HG02588 (cell line): ENCODE measurements at regions not wholly inside any gene's neighbourhood (a gene's known extent, or its start where the extent isn't known, plus 50 kb on each side); places are given as distances from the start of the nearest gene placed in this dataset.
"Not testable (repeated sequence)": the region's sequence is repeated elsewhere in the genome, so short reads cannot be mapped to it uniquely, and the experiment has no call there.

Source experiments
- ATAC-seq: cut with Tn5 transposase; IDR thresholded peaks from one replicate; pipeline ENCODE4 v1.9.1; 2021; ENCODE audit warnings: mild to moderate bottlenecking, moderate library complexity; ENCODE audit not compliant: unreplicated experiment

- ATAC-seq: no peak
Measured at GRCh38 chr22:49349841-49350381, 477.8 kb downstream of the BRD1 start.

DNA sequence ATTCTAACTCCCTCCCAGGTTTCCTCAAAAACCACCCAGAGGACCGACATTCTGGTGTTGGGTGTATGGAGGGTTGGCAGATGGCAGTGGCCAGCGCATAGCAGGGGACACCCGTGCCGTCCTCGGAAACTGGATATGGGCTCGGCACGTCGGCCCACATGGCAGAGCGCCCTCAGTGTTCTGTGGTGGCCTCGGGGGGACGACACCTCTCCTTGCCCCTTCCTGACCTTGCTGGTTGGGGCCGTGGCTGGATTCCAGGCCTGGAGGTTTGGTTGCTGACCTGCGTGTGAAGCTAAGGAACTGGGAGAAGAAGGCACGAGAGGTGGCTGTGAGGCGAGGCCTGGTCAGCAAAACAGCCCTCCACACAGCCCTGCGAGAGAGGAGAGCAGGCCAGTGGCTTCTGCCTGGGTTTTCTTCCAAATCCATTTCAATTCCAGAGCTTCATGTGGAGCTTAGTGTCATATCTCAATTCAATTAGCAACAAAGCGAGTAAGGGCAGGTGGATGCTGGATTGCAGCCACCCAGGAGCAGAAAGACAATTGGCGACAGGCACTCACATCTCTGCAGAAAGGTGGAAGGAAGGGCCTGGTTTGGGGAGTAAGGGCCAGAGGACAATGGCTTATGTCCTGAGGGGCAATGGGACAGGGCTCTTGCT is 478.4 kb downstream of the BRD1 start:
- ATAC-seq: no peak

GRCh38 chr22:49348631-49349030 is 479.0 kb downstream of the BRD1 start:
- no peak for ATAC-seq

GRCh38 chr22:49347376-49347775 is 480.3 kb downstream of the BRD1 start:
- no peak for ATAC-seq

DNA sequence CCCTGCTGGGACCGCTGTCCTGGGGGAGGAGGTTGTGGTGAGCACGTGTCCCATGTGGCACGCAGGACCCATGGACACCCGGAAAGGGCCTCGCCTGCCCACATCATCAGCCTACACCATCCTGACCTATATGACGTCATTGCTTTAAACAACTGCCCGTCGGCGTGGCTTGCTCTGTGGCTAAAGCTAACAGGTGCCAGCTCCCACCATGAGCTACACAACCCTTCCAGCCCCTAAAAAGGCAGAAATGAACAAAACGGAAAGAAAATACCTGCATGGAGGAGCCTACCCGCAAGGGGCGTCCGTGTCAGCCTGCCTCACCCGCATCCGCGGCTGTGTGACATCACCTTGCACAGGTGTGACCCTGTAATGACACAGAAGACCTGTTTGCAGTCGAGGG is 481.8 kb downstream of the BRD1 start:
- ATAC-seq: no peak

DNA sequence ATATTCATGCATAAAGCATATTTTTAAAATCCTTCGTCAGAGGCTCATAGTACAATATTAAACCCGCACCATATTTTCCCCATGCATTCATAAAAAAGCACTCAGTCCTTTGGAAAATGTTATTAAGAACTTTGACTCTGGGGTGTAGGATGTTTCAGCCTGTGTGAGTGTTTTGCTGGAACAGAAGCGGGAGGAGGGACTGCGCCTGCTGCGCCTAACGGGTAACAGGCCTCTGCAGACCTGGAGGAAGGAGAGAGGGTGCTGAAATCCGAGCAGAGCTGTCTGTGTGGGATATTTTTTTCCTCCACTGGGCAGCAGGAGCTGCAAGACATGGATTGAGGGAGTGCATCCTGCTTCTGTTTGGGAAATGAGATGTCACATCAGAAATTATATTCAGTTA is 483.0 kb downstream of the BRD1 start:
- ATAC-seq: no peak

DNA sequence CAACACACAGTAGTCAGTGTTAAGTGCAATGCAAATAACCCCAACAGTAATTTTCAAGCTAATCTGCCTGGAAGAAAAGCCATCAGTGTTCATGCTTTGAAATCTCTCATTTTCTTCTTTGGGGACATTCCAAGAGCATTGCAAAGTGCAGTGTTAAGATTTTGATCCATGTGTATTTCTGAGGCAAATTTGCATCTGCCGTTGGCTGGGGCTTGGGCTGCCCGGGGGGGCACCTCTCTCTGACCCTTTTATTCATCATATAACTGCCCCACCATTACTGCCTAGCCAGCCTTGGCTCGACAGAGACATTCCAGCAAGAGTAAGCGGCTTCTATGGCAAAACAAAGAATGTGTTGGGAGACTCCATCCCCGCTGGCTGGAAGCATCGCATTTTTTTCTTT is 483.5 kb downstream of the BRD1 start:
- ATAC-seq: no peak

GRCh38 chr22:49340406-49340805 is 487.3 kb downstream of the BRD1 start:
- no peak for ATAC-seq

GRCh38 chr22:49336483-49336882 is 491.2 kb downstream of the BRD1 start:
- not testable (repeated sequence) for ATAC-seq

GRCh38 chr22:49334976-49335375 is 492.7 kb downstream of the BRD1 start:
- no peak for ATAC-seq

- no peak for ATAC-seq
Measured at GRCh38 chr22:49334449-49334789, 493.3 kb downstream of the BRD1 start.

DNA sequence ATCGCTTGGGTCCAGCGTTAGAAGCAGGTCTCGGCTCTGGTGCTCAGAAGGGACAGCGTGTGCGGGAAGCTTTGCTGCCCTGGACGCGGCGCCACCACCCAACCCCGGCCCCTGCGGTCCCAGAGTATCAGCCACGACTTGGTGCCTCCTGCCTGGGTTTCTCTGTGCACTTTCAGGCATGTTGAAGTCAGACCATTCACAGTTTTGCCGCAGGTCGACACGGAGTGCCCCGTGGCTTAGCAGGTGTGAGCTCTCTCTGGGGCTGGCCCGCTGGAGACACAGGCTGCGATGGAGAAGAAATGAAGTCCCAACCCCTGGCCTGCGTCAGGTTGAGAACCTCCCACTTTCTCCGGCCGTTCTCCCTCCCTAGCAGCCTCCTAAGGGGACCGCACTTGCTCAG is 494.5 kb downstream of the BRD1 start:
- ATAC-seq: no peak

DNA sequence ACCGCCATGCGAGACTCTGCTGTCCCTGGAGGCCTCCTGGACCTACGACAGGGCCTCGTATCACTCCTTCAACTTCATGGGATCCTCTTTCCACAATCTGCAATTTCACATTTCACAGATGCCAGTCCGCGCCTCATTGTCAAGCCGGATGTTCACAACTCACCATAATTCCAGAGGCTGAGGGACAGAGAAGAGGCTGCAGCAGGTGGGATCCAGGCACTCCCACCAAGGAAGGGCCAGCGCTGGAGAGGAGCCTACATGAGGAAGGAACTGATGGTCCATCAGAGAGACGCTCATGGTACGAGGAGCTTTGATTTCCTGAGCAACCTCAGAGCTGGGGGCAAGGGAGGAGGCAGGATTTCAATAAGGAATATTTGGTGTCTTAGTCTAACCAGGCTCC is 495.0 kb downstream of the BRD1 start:
- no peak for ATAC-seq

DNA sequence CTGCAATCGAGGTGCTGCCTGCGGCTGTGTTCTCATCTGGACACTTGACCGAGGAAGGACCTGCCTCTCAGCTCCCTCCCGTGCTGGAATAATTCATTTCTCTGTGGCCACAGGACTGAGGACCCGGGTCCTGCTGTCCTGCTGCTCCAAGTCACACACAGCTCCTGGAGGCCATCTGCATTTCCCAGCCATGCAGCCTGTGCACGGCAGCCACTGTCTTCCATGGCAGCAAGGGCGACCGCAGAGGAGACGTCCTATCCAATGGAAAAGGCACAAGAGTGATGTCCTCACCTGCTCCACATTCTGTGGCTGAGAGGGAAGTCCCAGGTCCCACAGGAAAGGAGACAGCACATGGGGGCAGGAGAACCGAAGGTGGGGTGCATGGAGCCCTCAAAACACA is 495.8 kb downstream of the BRD1 start:
- ATAC-seq: no peak

DNA sequence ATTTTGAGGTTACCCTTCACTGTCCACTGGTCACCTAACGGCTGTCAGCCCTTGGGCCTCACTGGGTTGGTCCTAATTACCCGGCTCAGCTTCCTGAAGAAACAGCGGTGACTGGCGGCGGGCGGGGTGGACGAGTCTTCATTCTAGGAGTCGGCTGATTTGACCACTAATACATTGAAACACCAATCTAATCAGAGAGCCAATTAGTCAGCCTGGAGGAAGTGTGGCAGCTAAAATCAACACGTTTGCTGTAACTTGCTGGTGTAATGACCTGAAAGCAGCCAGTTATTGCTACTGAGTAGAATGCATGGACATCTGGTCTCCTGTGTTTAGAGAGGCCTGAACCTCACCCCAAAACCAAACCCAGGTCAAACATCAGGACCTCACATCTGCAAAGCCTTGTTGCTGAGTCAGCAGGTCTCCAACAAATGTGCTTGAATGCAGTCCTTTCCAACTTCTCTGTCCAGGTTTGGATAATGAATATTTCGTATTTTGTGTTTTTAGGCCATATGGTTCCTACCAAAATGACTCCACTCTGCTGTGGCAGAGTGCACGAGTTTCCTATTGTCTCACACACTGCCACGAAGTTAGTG is 496.4 kb downstream of the BRD1 start:
- ATAC-seq: no peak

DNA sequence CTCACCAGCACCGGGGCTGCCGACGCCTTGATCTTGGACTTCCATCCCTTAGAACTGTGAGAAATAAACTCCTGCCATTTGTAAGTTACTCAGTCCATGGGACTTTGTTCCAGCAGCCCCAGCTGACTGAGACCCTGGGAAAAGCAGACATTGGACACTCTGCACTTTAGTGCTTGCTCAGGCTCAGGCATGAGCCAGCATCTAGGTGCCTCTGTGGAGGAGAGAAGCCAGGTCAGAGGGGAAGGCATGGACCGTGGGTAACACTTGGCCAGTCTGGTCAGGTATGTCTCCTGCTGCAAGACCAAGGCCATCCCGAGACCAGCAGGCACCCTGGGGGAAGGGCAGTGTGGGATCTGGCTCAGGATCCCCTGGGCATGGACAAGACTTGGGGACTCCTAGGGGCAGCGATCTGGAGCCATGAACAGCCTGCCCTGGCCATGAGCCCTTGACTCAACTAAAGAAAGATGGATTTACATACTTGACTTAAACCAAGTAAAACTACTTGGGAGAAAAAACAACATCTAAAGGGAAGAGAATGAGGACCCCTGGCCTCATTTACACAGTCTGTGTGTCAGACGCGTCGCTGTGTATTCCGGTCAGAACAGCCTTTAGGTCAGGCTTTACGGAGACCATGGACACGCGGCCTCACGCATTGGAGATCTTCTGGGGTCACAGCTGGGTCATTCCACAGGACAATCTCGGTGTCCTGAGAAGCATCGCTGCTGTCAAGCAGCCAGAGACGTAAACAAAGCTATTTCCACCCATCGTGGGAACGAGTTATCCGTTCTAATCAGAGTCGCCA is 497.1 kb downstream of the BRD1 start:
- no peak for ATAC-seq

- ATAC-seq: no peak
Measured at GRCh38 chr22:49329636-49330035, 498.0 kb downstream of the BRD1 start.

- ATAC-seq: no peak
Measured at GRCh38 chr22:49328630-49329405, 498.9 kb downstream of the BRD1 start.

- ATAC-seq: no peak
Measured at GRCh38 chr22:49328118-49328475, 499.6 kb downstream of the BRD1 start.

GRCh38 chr22:49327411-49328117 is 500.1 kb downstream of the BRD1 start:
- ATAC-seq: no peak

GRCh38 chr22:49326558-49326957 is 501.1 kb downstream of the BRD1 start:
- ATAC-seq: no peak
